MM.1S (cell line): ENCODE measurements at regions not wholly inside any gene's neighbourhood (a gene's known extent, or its start where the extent isn't known, plus 50 kb on each side); places are given as distances from the start of the nearest gene placed in this dataset.
"Not testable (repeated sequence)": the region's sequence is repeated elsewhere in the genome, so short reads cannot be mapped to it uniquely, and the experiment has no call there.

Source experiments
- DNase-seq: peaks from one replicate; pipeline ENCODE4 v3.0.0-alpha.2; 2015
- H2AFZ ChIP-seq: fragments of 300-600 bp; sonication (generic); 2 replicates; pipeline ENCODE4 v1.6.0; 2016; ENCODE audit warnings: antibody characterized with exemption, low read length
- H3F3A ChIP-seq: fragments of 300-600 bp; sonication (generic); 2 replicates; pipeline ENCODE4 v1.6.1; 2016; ENCODE audit warnings: mild to moderate bottlenecking, antibody characterized with exemption, low read length, moderate library complexity, mixed read lengths; ENCODE audit not compliant: insufficient read depth
- H3K27ac ChIP-seq: fragments of 300-600 bp; sonication (generic); 2 replicates; pipeline ENCODE4 v1.5.1; 2016; ENCODE audit warnings: mild to moderate bottlenecking, low read length
- H3K27me3 ChIP-seq: fragments of 300-600 bp; sonication (generic); replicated peaks from 2 replicates; pipeline ENCODE4 v1.6.0; 2016; ENCODE audit warnings: low read length; ENCODE audit not compliant: insufficient read depth
- H3K36me3 ChIP-seq: fragments of 300-600 bp; sonication (generic); replicated peaks from 2 replicates; pipeline ENCODE4 v1.6.1; 2016; ENCODE audit warnings: mild to moderate bottlenecking, low read length, mixed read lengths; ENCODE audit not compliant: insufficient read depth
- H3K4me1 ChIP-seq: fragments of 300-600 bp; sonication (generic); 2 replicates; pipeline ENCODE4 v1.6.1; 2016; ENCODE audit warnings: low read length, mixed read lengths
- H3K4me2 ChIP-seq: fragments of 300-600 bp; sonication (generic); 2 replicates; pipeline ENCODE4 v1.6.0; 2016; ENCODE audit warnings: low read depth, low read length
- H3K4me3 ChIP-seq: fragments of 300-600 bp; sonication (generic); 2 replicates; pipeline ENCODE4 v1.5.1; 2016; ENCODE audit warnings: low read length, mixed read lengths
- H3K79me2 ChIP-seq: fragments of 300-600 bp; sonication (generic); 2 replicates; pipeline ENCODE4 v1.6.1; 2016; ENCODE audit warnings: mixed run types, low read length, mixed read lengths
- H3K9ac ChIP-seq: fragments of 300-600 bp; sonication (generic); 2 replicates; pipeline ENCODE4 v1.6.1; 2016; ENCODE audit warnings: low read length, mixed read lengths
- H3K9me2 ChIP-seq: fragments of 300-600 bp; sonication (generic); replicated peaks from 2 replicates; pipeline ENCODE4 v1.6.1; 2016; ENCODE audit warnings: mild to moderate bottlenecking, low read length, mixed read lengths; ENCODE audit not compliant: insufficient read depth
- H3K9me3 ChIP-seq: fragments of 300-600 bp; sonication (generic); replicated peaks from 2 replicates; pipeline ENCODE4 v1.6.1; 2016; ENCODE audit warnings: mild to moderate bottlenecking, low read length, mixed read lengths; ENCODE audit not compliant: insufficient read depth
- H4K20me1 ChIP-seq: fragments of 300-600 bp; sonication (generic); 2 replicates; pipeline ENCODE4 v1.6.1; 2016; ENCODE audit warnings: mild to moderate bottlenecking, low read length, moderate library complexity, mixed read lengths; ENCODE audit not compliant: insufficient read depth
- CTCF ChIP-seq: fragments of 300-600 bp; sonication (generic); IDR thresholded peaks from 2 replicates; pipeline ENCODE4 v1.5.1; 2016; ENCODE audit warnings: antibody characterized with exemption, low read length, mixed read lengths
- EZH2 ChIP-seq: fragments of 300-600 bp; sonication (generic); optimal IDR thresholded peaks from 2 replicates; pipeline ENCODE3; 2017; ENCODE audit warnings: low read depth, mild to moderate bottlenecking, antibody characterized with exemption, low read length, mixed read lengths
- EZH2phosphoT487 ChIP-seq: fragments of 300-600 bp; sonication (generic); IDR thresholded peaks from 2 replicates; pipeline ENCODE4 v1.6.1; 2018; ENCODE audit warnings: antibody characterized with exemption, low read length

GRCh38 chr20:57974863-57975262 lies 253.6 kb downstream of the ANKRD60 start:
- Histone ChIP-seq H3K4me2 (no peak overlapping the region), H3K27me3 (peaks cover 55% of the 10 kb centered on the region), H3K9ac (no peak overlapping the region), H3K36me3 (no peaks in the 10 kb centered on the region), H3K9me2 (no peaks in the 10 kb centered on the region), H3K4me3 (no peak overlapping the region), H3K27ac (no peak overlapping the region), H3K9me3 (no peaks in the 10 kb centered on the region), H3F3A (no peaks in the 10 kb centered on the region), H2AFZ (no peak overlapping the region), H4K20me1 (no peaks in the 10 kb centered on the region), H3K4me1 (no peaks in the 10 kb centered on the region), H3K79me2 (no peaks in the 10 kb centered on the region)
- TF ChIP-seq CTCF = no peak
- TF ChIP-seq EZH2 = no peak
- TF ChIP-seq EZH2phosphoT487 = no peak
- no peak for DNase-seq

- Histone ChIP-seq H4K20me1 (no peaks in the 10 kb centered on the region), H3F3A (no peaks in the 10 kb centered on the region), H3K79me2 (no peaks in the 10 kb centered on the region), H3K27ac (no peak overlapping the region), H3K9me2 (no peaks in the 10 kb centered on the region), H3K9me3 (no peaks in the 10 kb centered on the region), H2AFZ (no peak overlapping the region), H3K27me3 (peaks cover 51% of the 10 kb centered on the region), H3K36me3 (no peaks in the 10 kb centered on the region), H3K9ac (no peak overlapping the region), H3K4me2 (no peak overlapping the region), H3K4me1 (no peaks in the 10 kb centered on the region), H3K4me3 (no peak overlapping the region)
- DNase-seq = no peak
- TF ChIP-seq EZH2phosphoT487 (no peak), EZH2 (no peak), CTCF (no peak)
These were observed 254.6 kb downstream of the ANKRD60 start for GRCh38 chr20:57973886-57974285.

- not testable (repeated sequence) for H3K36me3 ChIP-seq, H4K20me1 ChIP-seq, H3K9ac ChIP-seq, H3K4me3 ChIP-seq, H3K27ac ChIP-seq, H3K79me2 ChIP-seq, H3K4me2 ChIP-seq, H3K4me1 ChIP-seq, DNase-seq, H2AFZ ChIP-seq, H3F3A ChIP-seq, H3K9me3 ChIP-seq, H3K9me2 ChIP-seq
- peaks cover 47% of the 10 kb centered on the region for H3K27me3 ChIP-seq
These were observed 256.9 kb downstream of the ANKRD60 start for GRCh38 chr20:57971583-57971982.

- no peak for TF ChIP-seq CTCF
- TF ChIP-seq EZH2 = no peak
- no peak for TF ChIP-seq EZH2phosphoT487
- DNase-seq = no peak
- no peak overlapping the region for H3K4me3 ChIP-seq
- no peak overlapping the region for H2AFZ ChIP-seq
- H3K27me3 ChIP-seq = peaks cover 47% of the 10 kb centered on the region
- no peaks in the 10 kb centered on the region for H3F3A ChIP-seq
- no peaks in the 10 kb centered on the region for H3K4me1 ChIP-seq
- no peak overlapping the region for H3K4me2 ChIP-seq
- no peaks in the 10 kb centered on the region for H3K79me2 ChIP-seq
- no peaks in the 10 kb centered on the region for H3K36me3 ChIP-seq
- no peak overlapping the region for H3K27ac ChIP-seq
- H4K20me1 ChIP-seq = no peaks in the 10 kb centered on the region
- no peaks in the 10 kb centered on the region for H3K9me3 ChIP-seq
- no peak overlapping the region for H3K9ac ChIP-seq
- H3K9me2 ChIP-seq = no peaks in the 10 kb centered on the region
These were observed 257.6 kb downstream of the ANKRD60 start for GRCh38 chr20:57970856-57971255.
